Naive thymus-derived CD4-positive, alpha-beta T cell (primary cell): ENCODE measurements at regions not wholly inside any gene's neighbourhood (a gene's known extent, or its start where the extent isn't known, plus 50 kb on each side); places are given as distances from the start of the nearest gene placed in this dataset.

Experiments used
- ATAC-seq: fragments of 150-1000 bp; cut with Tn5 transposase; 2 replicates; pipeline ENCODE4 v1.10.0; 2021; ENCODE audit warnings: mild to moderate bottlenecking, moderate library complexity
- CTCF ChIA-PET: fragments of 350-600 bp; sonication (Branson Sonifier 250); formaldehyde crosslinking; loops from one replicate; lab custom pipeline; 2021; ENCODE audit warnings: antibody characterized with exemption; lab: Charles Lee
- POLR2A ChIA-PET: fragments of 350-600 bp; sonication (Branson Sonifier 250); formaldehyde crosslinking; loops from one replicate; lab custom pipeline; 2021; ENCODE audit warnings: antibody characterized with exemption, inconsistent platforms; lab: Charles Lee
- DNase-seq, 9 donors: peaks; one replicate each; pipeline versions ENCODE4 v3.0.0 to v3.0.0-alpha.2; 2020 to 2022; ENCODE audit warnings: mixed read lengths in 1 of 9
- H3K27ac ChIP-seq: one replicate; pipeline ENCODE4 v1.7.0; 2013; ENCODE audit warnings: mild to moderate bottlenecking, low read depth, low read length, moderate library complexity
- H3K27me3 ChIP-seq, 2 donors: one replicate each; pipeline ENCODE4 v1.7.0; 2013; ENCODE audit warnings: low read length in 2 of 2, mild to moderate bottlenecking in 2 of 2, moderate library complexity in 2 of 2; ENCODE audit not compliant: control insufficient read depth in 2 of 2, insufficient read depth in 2 of 2
- H3K36me3 ChIP-seq, 3 experiments: 1 replicate in 2 of 3; 2 replicates in 1 of 3; pipeline ENCODE4 v1.7.0; 2013; ENCODE audit warnings: low read length in 3 of 3, mild to moderate bottlenecking in 3 of 3, moderate library complexity in 1 of 3; ENCODE audit not compliant: insufficient read depth in 3 of 3, control insufficient read depth in 2 of 3
- H3K4me1 ChIP-seq, 2 donors: one replicate each; pipeline ENCODE4 v1.7.0; 2013; ENCODE audit warnings: low read length in 2 of 2, mild to moderate bottlenecking in 2 of 2, moderate library complexity in 1 of 2; ENCODE audit not compliant: control insufficient read depth in 2 of 2, insufficient read depth in 2 of 2
- H3K4me3 ChIP-seq: 2 replicates; pipeline ENCODE4 v1.7.0; 2013; ENCODE audit warnings: mild to moderate bottlenecking, low read length
- H3K9me3 ChIP-seq, 3 experiments: 1 replicate in 2 of 3; 2 replicates in 1 of 3; pipeline ENCODE4 v1.7.0; 2013; ENCODE audit warnings: low read length in 3 of 3; ENCODE audit not compliant: control insufficient read depth in 2 of 3
- H3K27ac Mint-ChIP-seq, 9 donors: one replicate each; pipeline ENCODE4 v1.8.0; 2020 to 2022; ENCODE audit warnings: mixed read lengths in 9 of 9, mild to moderate bottlenecking in 8 of 9, moderate library complexity in 5 of 9, inconsistent platforms in 2 of 9
- H3K27me3 Mint-ChIP-seq, 5 donors: one replicate each; pipeline ENCODE4 v1.8.0; 2021 to 2022; ENCODE audit warnings: mixed read lengths in 5 of 5, mild to moderate bottlenecking in 1 of 5
- H3K36me3 Mint-ChIP-seq, 5 donors: one replicate each; pipeline ENCODE4 v1.8.0; 2020 to 2022; ENCODE audit warnings: mixed read lengths in 5 of 5, mild to moderate bottlenecking in 3 of 5, inconsistent platforms in 1 of 5
- H3K4me1 Mint-ChIP-seq, 7 donors: one replicate each; pipeline ENCODE4 v1.8.0; 2020 to 2022; ENCODE audit warnings: mixed read lengths in 7 of 7, mild to moderate bottlenecking in 3 of 7, inconsistent platforms in 1 of 7
- H3K4me3 Mint-ChIP-seq, 10 donors: one replicate each; pipeline ENCODE4 v1.8.0; 2020 to 2022; ENCODE audit warnings: mild to moderate bottlenecking in 10 of 10, mixed read lengths in 10 of 10, moderate library complexity in 6 of 10, inconsistent platforms in 2 of 10
- H3K9me3 Mint-ChIP-seq, 11 donors: one replicate each; pipeline ENCODE4 v1.8.0; 2020 to 2022; ENCODE audit warnings: mixed read lengths in 11 of 11, mild to moderate bottlenecking in 4 of 11, inconsistent platforms in 1 of 11, moderate library complexity in 1 of 11
- intact Hi-C, 2 donors: fragments of 100-400 bp; cut with micrococcal nuclease; formaldehyde crosslinking; loops; one replicate each; pipeline ENCODE4 v1.15.1; 2023

- Histone ChIP-seq H3K36me3 (no peaks in the 10 kb centered on the region), H3K9me3 (no peaks in the 10 kb centered on the region), H3K4me3 (no peak overlapping the region), H3K27me3 (no peaks in the 10 kb centered on the region), H3K4me1 (no peaks in the 10 kb centered on the region), H3K27ac (no peak overlapping the region)
- peaks cover 0 to 8% (median 2%) of the 10 kb centered on the region in 11 donors for H3K9me3 Mint-ChIP-seq
- no peak for ATAC-seq
- H3K27me3 Mint-ChIP-seq = peaks cover 0 to 18% (median 16%) of the 10 kb centered on the region in 5 donors
- peaks cover 0 to 6% (median 0%) of the 10 kb centered on the region in 7 donors for H3K4me1 Mint-ChIP-seq
- DNase-seq = no peak
- H3K36me3 Mint-ChIP-seq = peaks cover 0 to 8% (median 0%) of the 10 kb centered on the region in 5 donors
- intact Hi-C loops = no loop called here
- H3K27ac Mint-ChIP-seq = no peak overlapping the region
- no peak overlapping the region for H3K4me3 Mint-ChIP-seq
- POLR2A ChIA-PET = no interaction called here
- CTCF ChIA-PET = no interaction called here
Observed at GRCh38 chr7:27399791-27400567, 157.4 kb downstream of the EVX1 start.

- CTCF ChIA-PET = no interaction called here
Observed at GRCh38 chr7:27405780-27406179, 163.2 kb downstream of the EVX1 start.

GRCh38 chr7:27409311-27409710, 166.7 kb downstream of the EVX1 start:
- no peak for DNase-seq
- no peaks in the 10 kb centered on the region for H3K36me3 ChIP-seq
- no peaks in the 10 kb centered on the region for H3K27me3 ChIP-seq
- CTCF ChIA-PET = no interaction called here
- POLR2A ChIA-PET = no interaction called here
- intact Hi-C loops = no loop called here
- no peaks in the 10 kb centered on the region for H3K9me3 ChIP-seq
- H3K4me1 ChIP-seq = no peaks in the 10 kb centered on the region
- peaks cover 0 to 3% (median 0%) of the 10 kb centered on the region in 11 donors for H3K9me3 Mint-ChIP-seq
- no peaks in the 10 kb centered on the region for H3K4me1 Mint-ChIP-seq
- no peak overlapping the region for H3K27ac ChIP-seq
- ATAC-seq = no peak
- no peak overlapping the region for H3K4me3 Mint-ChIP-seq
- H3K27me3 Mint-ChIP-seq = peaks cover 0 to 26% (median 16%) of the 10 kb centered on the region in 5 donors
- no peak overlapping the region for H3K4me3 ChIP-seq
- no peak overlapping the region for H3K27ac Mint-ChIP-seq
- H3K36me3 Mint-ChIP-seq = no peaks in the 10 kb centered on the region

More at GRCh38 chr7:27405780-27406179, 163.2 kb downstream of the EVX1 start:
- Mint-ChIP-seq H3K9me3 (peaks cover 0 to 8% (median 3%) of the 10 kb centered on the region in 11 donors), H3K4me3 (no peak overlapping the region), H3K27ac (no peak overlapping the region), H3K36me3 (peaks cover 0 to 8% (median 0%) of the 10 kb centered on the region in 5 donors), H3K4me1 (no peaks in the 10 kb centered on the region), H3K27me3 (peaks cover 0 to 23% (median 18%) of the 10 kb centered on the region in 5 donors)
- Histone ChIP-seq H3K4me1 (no peaks in the 10 kb centered on the region), H3K4me3 (no peak overlapping the region), H3K9me3 (no peaks in the 10 kb centered on the region), H3K27me3 (no peaks in the 10 kb centered on the region), H3K27ac (no peak overlapping the region), H3K36me3 (no peaks in the 10 kb centered on the region)
- DNase-seq (no peak), ATAC-seq (no peak)
- intact Hi-C loops = no loop called here
- POLR2A ChIA-PET = no interaction called here

DNA sequence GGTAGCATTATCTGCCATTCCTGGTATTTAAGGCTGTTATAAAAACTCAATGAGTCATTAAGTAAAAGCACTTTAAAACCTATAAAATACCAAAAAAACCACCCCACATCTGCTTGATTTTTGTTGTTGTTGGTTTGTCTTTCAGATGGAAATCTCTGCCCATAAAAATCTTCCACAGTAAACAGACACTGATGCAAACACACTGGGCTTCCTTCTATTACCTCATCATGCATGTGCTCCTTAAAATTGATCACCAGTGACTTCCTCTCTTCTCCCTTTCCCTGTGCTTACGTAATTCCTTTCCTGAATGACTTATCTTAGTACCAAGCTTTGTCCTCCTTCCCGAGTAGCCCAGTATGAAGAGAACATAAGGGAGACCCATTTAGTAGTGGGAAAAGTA, 167.2 kb downstream of the EVX1 start:
- no peaks in the 10 kb centered on the region for H3K27me3 ChIP-seq
- DNase-seq = no peak
- ATAC-seq = no peak
- CTCF ChIA-PET = no interaction called here
- Mint-ChIP-seq H3K4me1 (no peaks in the 10 kb centered on the region), H3K36me3 (no peaks in the 10 kb centered on the region), H3K27ac (no peak overlapping the region), H3K4me3 (no peak overlapping the region), H3K9me3 (peaks cover 0 to 3% (median 0%) of the 10 kb centered on the region in 11 donors), H3K27me3 (peaks cover 0 to 26% (median 13%) of the 10 kb centered on the region in 5 donors)
- H3K4me1 ChIP-seq = no peaks in the 10 kb centered on the region
- no peak overlapping the region for H3K4me3 ChIP-seq
- intact Hi-C loops = no loop called here
- H3K36me3 ChIP-seq = no peaks in the 10 kb centered on the region
- POLR2A ChIA-PET = no interaction called here
- no peak overlapping the region for H3K27ac ChIP-seq
- H3K9me3 ChIP-seq = no peaks in the 10 kb centered on the region

GRCh38 chr7:27410812-27411544, 168.4 kb downstream of the EVX1 start:
- H3K4me1 Mint-ChIP-seq = no peaks in the 10 kb centered on the region
- ATAC-seq (no peak), DNase-seq (no peak)
- H3K9me3 Mint-ChIP-seq = peaks cover 0 to 3% (median 0%) of the 10 kb centered on the region in 11 donors
- H3K36me3 Mint-ChIP-seq = no peaks in the 10 kb centered on the region
- no peaks in the 10 kb centered on the region for H3K36me3 ChIP-seq
- no peaks in the 10 kb centered on the region for H3K9me3 ChIP-seq
- intact Hi-C loops = no loop called here
- CTCF ChIA-PET = no interaction called here
- no peaks in the 10 kb centered on the region for H3K27me3 ChIP-seq
- no peak overlapping the region for H3K27ac ChIP-seq
- no peak overlapping the region for H3K27ac Mint-ChIP-seq
- POLR2A ChIA-PET = no interaction called here
- peaks cover 0 to 18% (median 9%) of the 10 kb centered on the region in 5 donors for H3K27me3 Mint-ChIP-seq
- H3K4me3 ChIP-seq = no peak overlapping the region
- H3K4me1 ChIP-seq = no peaks in the 10 kb centered on the region
- no peak overlapping the region for H3K4me3 Mint-ChIP-seq

DNA sequence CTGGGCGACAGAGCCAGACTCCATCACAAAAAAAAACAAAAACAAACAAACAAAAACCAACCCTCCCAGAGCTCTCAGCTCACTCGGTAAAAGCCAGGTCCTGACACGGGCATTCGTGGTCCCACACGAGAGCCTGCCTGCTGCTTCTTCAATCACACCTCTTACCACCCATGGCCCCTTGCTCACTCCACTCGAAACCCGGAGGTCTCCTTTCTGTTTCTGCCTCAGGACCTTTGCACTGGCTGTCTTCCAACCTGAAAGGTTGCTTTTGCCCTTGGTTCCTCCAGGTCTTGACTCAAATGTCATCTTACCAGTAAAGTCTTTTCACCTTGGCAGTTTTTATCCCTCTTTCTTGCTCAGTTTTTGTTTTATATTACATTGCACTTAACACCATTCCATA, 169.6 kb downstream of the EVX1 start:
- no peak for DNase-seq

More for the DNA sequence above, 169.6 kb downstream of the EVX1 start:
- H3K9me3 ChIP-seq = no peaks in the 10 kb centered on the region
- Mint-ChIP-seq H3K4me3 (no peak overlapping the region), H3K36me3 (no peaks in the 10 kb centered on the region), H3K27me3 (peaks cover 0 to 12% (median 9%) of the 10 kb centered on the region in 5 donors), H3K4me1 (no peaks in the 10 kb centered on the region), H3K27ac (no peak overlapping the region), H3K9me3 (peaks cover 0 to 3% (median 0%) of the 10 kb centered on the region in 11 donors)
- H3K4me3 ChIP-seq = no peak overlapping the region
- intact Hi-C loops = no loop called here
- no peaks in the 10 kb centered on the region for H3K27me3 ChIP-seq
- H3K36me3 ChIP-seq = no peaks in the 10 kb centered on the region
- ATAC-seq = no peak
- CTCF ChIA-PET = no interaction called here
- H3K27ac ChIP-seq = no peak overlapping the region
- POLR2A ChIA-PET = no interaction called here
- no peaks in the 10 kb centered on the region for H3K4me1 ChIP-seq
